ENCODE measurements at regions not wholly inside any gene's neighbourhood (a gene's known extent, or its start where the extent isn't known, plus 50 kb on each side); places are given as distances from the start of the nearest gene placed in this dataset.

DNA sequence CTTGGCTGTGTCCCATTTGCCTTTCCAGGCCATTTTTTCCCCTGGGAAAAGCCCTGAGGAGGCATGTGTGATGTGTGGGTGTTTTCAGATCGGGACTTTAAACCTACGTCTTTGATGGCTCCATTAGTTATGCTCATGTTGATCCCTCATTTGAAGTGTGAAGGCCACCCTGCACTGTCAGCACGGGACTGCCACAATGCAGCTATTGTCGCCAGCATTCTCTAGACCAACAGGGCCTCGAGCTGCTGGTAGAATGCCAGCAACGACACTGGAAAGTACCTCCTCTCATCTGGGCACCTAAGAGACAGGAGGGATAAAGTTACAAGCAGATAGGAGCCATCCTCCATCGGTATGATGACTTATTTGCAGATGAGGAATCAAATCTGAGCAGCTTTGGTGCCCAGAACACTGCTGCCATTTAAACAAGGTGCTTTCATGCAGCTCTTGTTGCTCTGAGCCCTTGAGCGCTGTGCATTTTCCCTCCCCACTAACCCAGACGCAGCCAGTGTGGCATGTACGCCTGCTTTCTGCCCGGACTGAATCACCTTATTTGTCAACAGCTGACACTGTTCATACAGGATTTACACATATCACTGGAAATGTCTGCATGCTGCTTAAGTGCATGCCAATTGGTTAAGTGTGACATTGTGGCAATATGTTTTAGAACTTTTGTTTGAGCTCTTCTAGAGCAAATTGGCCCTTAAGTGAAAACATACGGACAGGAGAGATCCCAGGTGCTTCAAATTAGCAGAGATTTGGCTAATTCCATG, 175.0 kb upstream of the PITRM1 start:
- TF ChIP-seq POLR2AphosphoS5 (IDR thresholded peaks at IDR 0.05) (no peak), CTCF (IDR thresholded peaks at IDR 0.05) (no peak), POLR2A (IDR thresholded peaks at IDR 0.05) (no peak), EP300 (IDR thresholded peaks at IDR 0.05) (no peak)

Data from stomach (tissue), 4 donors.